ENCODE measurements at regions not wholly inside any gene's neighbourhood (a gene's known extent, or its start where the extent isn't known, plus 50 kb on each side); places are given as distances from the start of the nearest gene placed in this dataset.

DNA sequence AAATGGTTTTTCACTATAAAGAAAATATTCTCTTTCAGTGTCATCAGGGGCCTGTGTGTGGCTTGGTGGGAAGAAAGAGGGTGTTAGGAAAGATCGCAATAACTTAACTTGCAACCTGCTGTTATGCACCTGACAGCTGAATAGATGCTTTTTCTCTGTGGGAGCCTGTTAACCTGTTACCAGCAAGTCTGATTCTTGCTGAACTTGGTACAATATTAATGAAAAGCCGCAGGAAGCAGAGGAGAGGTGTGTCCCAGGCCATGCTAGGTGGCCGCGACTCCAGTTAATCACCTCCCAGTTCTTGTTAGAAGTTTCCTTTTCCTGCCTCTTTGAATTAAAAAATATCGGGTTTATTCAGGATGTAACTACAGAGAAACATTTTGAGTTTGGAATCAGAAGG, 494.8 kb upstream of the AGA start:
- 83% methylated on average over 5 of the region's 5 CpGs for WGBS
- Histone ChIP-seq H3K4me1 (no peaks in the 10 kb centered on the region), H3K9me3 (no peaks in the 10 kb centered on the region), H3K27ac (no peak overlapping the region), H3K4me3 (no peak overlapping the region), H3K27me3 (no peaks in the 10 kb centered on the region), H3K36me3 (no peaks in the 10 kb centered on the region)
- TF ChIP-seq POLR2AphosphoS5 (IDR thresholded peaks at IDR 0.05) (no peak), CTCF (IDR thresholded peaks at IDR 0.05) (no peak), EP300 (IDR thresholded peaks at IDR 0.05) (no peak)
- DNase-seq (ENCODE audit: low spot score in 2 of 2): no peak

DNA sequence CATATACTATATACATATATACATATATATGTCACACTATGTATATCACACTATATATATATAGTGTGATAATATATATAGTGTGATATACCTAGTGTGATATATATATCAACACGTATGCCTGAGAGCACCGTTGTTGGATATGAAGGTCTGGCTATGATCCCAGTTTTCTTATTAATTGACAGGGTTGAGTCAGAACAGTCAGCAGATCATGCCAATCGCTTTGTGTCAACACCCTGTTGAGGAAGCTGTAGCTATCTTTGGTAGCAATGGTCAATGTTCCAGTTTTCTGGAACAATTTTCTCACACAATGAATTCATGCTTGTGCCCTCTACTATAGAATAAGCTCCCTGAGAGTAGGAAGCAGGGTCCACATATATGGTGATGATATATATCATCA, 496.0 kb upstream of the AGA start:
- WGBS: 57% methylated on average over 3 of the region's 3 CpGs
- Histone ChIP-seq H3K4me1 (no peaks in the 10 kb centered on the region), H3K4me3 (no peak overlapping the region), H3K27me3 (no peaks in the 10 kb centered on the region), H3K27ac (no peak overlapping the region), H3K36me3 (no peaks in the 10 kb centered on the region), H3K9me3 (no peaks in the 10 kb centered on the region)
- TF ChIP-seq CTCF (IDR thresholded peaks at IDR 0.05) (no peak), POLR2AphosphoS5 (IDR thresholded peaks at IDR 0.05) (no peak), EP300 (IDR thresholded peaks at IDR 0.05) (no peak), POLR2A (IDR thresholded peaks at IDR 0.05) (no peak)
- no peak for DNase-seq (ENCODE audit: low spot score in 2 of 2)

DNA sequence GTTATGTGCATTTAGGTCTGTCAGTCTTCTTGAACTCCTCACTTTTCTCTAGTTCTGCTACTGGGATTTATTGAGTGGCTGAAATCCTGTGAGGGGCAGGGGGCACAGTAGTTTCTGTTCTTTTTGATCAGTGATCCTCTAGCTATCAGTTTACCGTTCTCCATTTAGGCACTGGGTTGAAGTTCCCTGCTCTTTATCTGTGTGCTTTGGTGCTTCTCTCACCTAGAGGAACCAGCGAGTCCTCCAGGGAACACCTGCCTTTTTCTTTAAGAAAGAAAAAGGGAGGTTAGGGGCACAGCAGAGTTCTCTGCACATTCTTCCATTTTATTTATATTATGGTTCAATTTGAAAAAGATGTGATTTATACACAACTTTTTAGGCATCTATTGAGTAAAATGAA, 503.0 kb upstream of the AGA start:
- Histone ChIP-seq H3K36me3 (no peaks in the 10 kb centered on the region), H3K4me3 (no peak overlapping the region), H3K27ac (no peak overlapping the region), H3K9me3 (no peaks in the 10 kb centered on the region), H3K4me1 (no peaks in the 10 kb centered on the region), H3K27me3 (no peaks in the 10 kb centered on the region)
- DNase-seq (ENCODE audit: low spot score in 2 of 2): no peak
- WGBS: 58% methylated on average over 2 of the region's 2 CpGs
- TF ChIP-seq POLR2AphosphoS5 (IDR thresholded peaks at IDR 0.05): no peak
- no peak for TF ChIP-seq EP300 (IDR thresholded peaks at IDR 0.05)
- no peak for TF ChIP-seq CTCF (IDR thresholded peaks at IDR 0.05)
- no peak for TF ChIP-seq POLR2A (IDR thresholded peaks at IDR 0.05)

DNA sequence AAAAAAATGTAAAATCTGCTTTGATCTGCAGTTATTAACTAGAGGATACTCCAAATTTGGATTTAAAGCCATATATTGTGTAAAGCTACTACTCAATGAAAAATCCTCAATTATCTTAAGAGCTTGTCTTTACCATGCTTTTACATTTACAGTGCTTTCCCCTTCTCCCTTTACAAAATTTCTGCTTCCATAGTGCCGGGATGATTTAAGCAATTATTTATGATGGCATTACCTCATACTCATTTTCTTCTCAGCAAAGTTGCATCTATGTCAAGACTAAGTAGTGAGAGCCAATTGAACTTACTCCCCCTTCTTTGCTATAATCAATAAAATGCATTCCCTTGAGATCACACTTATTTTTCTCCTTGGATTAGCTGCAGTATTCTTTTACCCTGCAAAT, 505.4 kb upstream of the AGA start:
- Histone ChIP-seq H3K27ac (no peak overlapping the region), H3K4me3 (no peak overlapping the region), H3K36me3 (no peaks in the 10 kb centered on the region), H3K4me1 (no peaks in the 10 kb centered on the region), H3K9me3 (no peaks in the 10 kb centered on the region), H3K27me3 (no peaks in the 10 kb centered on the region)
- no peak for DNase-seq (ENCODE audit: low spot score in 2 of 2)
- TF ChIP-seq CTCF (IDR thresholded peaks at IDR 0.05) (no peak), POLR2AphosphoS5 (IDR thresholded peaks at IDR 0.05) (no peak), POLR2A (IDR thresholded peaks at IDR 0.05) (no peak), EP300 (IDR thresholded peaks at IDR 0.05) (no peak)
- WGBS: 49% methylated on average over 1 of the region's 1 CpG

- no peak overlapping the region for H3K27ac ChIP-seq
- H3K36me3 ChIP-seq: no peaks in the 10 kb centered on the region
- H3K4me1 ChIP-seq: no peaks in the 10 kb centered on the region
- TF ChIP-seq POLR2AphosphoS5 (IDR thresholded peaks at IDR 0.05): no peak
- TF ChIP-seq CTCF (IDR thresholded peaks at IDR 0.05): no peak
- no peak for TF ChIP-seq EP300 (IDR thresholded peaks at IDR 0.05)
- TF ChIP-seq POLR2A (IDR thresholded peaks at IDR 0.05): no peak
- H3K9me3 ChIP-seq: no peaks in the 10 kb centered on the region
- H3K27me3 ChIP-seq: no peaks in the 10 kb centered on the region
- H3K4me3 ChIP-seq: no peak overlapping the region
- 71% methylated on average over 4 of the region's 4 CpGs for WGBS
- no peak for DNase-seq (ENCODE audit: low spot score in 2 of 2)
Measured at GRCh38 chr4:177948853-177949252, 506.6 kb upstream of the AGA start.
